Ishikawa (cell line): ENCODE measurements at regions not wholly inside any gene's neighbourhood (a gene's known extent, or its start where the extent isn't known, plus 50 kb on each side); places are given as distances from the start of the nearest gene placed in this dataset.
A peak's percentile ranks its signal among the peaks of the same experiment; 100 is the strongest.

Experiments used
- CEBPB ChIP-seq: IDR thresholded peaks from 2 replicates; pipeline ENCODE4 v1.6.1; 2012
- CREB1 ChIP-seq: IDR thresholded peaks from 2 replicates; pipeline ENCODE4 v1.6.1; 2012; ENCODE audit warnings: low read depth
- EGR1 ChIP-seq: IDR thresholded peaks from 2 replicates; pipeline ENCODE4 v1.6.1; 2012
- EP300 ChIP-seq: IDR thresholded peaks from 2 replicates; pipeline ENCODE4 v1.6.1; 2012; ENCODE audit warnings: borderline replicate concordance
- FOXM1 ChIP-seq: IDR thresholded peaks from 2 replicates; pipeline ENCODE4 v1.6.1; 2012; ENCODE audit warnings: low read depth, borderline replicate concordance
- MAX ChIP-seq: IDR thresholded peaks from 2 replicates; pipeline ENCODE4 v1.6.1; 2012
- NFIC ChIP-seq: IDR thresholded peaks from 2 replicates; pipeline ENCODE4 v1.6.1; 2012
- RAD21 ChIP-seq: IDR thresholded peaks from 2 replicates; pipeline ENCODE4 v1.6.1; 2012; ENCODE audit warnings: low read depth
- REST ChIP-seq: IDR thresholded peaks from 2 replicates; pipeline ENCODE4 v1.6.1; 2012; ENCODE audit warnings: low read depth, mild to moderate bottlenecking
- TAF1 ChIP-seq: IDR thresholded peaks from 2 replicates; pipeline ENCODE4 v1.6.1; 2012; ENCODE audit warnings: low read depth, mild to moderate bottlenecking
- TCF12 ChIP-seq: IDR thresholded peaks from 2 replicates; pipeline ENCODE4 v1.6.1; 2012; ENCODE audit warnings: low read depth
- TEAD4 ChIP-seq: IDR thresholded peaks from 2 replicates; pipeline ENCODE4 v1.6.1; 2012
- USF1 ChIP-seq: IDR thresholded peaks from 2 replicates; pipeline ENCODE4 v1.6.1; 2012
- YY1 ChIP-seq: IDR thresholded peaks from 2 replicates; pipeline ENCODE4 v1.6.1; 2012; ENCODE audit warnings: low read depth
- ZBTB7A ChIP-seq: IDR thresholded peaks from 2 replicates; pipeline ENCODE4 v1.6.1; 2012; ENCODE audit warnings: low read depth

- TF ChIP-seq TEAD4 = no peak
- TF ChIP-seq FOXM1 = no peak
- no peak for TF ChIP-seq EP300
- TF ChIP-seq NFIC = no peak
- no peak for TF ChIP-seq TAF1
- TF ChIP-seq CEBPB = no peak
- no peak for TF ChIP-seq ZBTB7A
- TF ChIP-seq TCF12 = no peak
- no peak for TF ChIP-seq EGR1
- TF ChIP-seq REST = no peak
- TF ChIP-seq USF1 = no peak
- no peak for TF ChIP-seq CREB1
- TF ChIP-seq YY1 = no peak
- no peak for TF ChIP-seq RAD21
- no peak for TF ChIP-seq MAX
Observed at GRCh38 chr12:31896514-31897039, 62.6 kb upstream of the RESF1 start.

GRCh38 chr12:31895449-31896150, 63.6 kb upstream of the RESF1 start:
- TF ChIP-seq YY1 (no peak), USF1 (no peak), TEAD4 (no peak), CREB1 (no peak), EP300 (no peak), EGR1 (no peak), REST (no peak), NFIC (no peak)

- TF ChIP-seq RAD21 (no peak), USF1 (no peak), TEAD4 (no peak), ZBTB7A (no peak), EGR1 (no peak), FOXM1 (no peak), TCF12 (no peak)
Observed at GRCh38 chr12:31890295-31891285, 68.6 kb upstream of the RESF1 start.

GRCh38 chr12:31887109-31887811, 72.0 kb upstream of the RESF1 start:
- peak; percentile 15; the same call in 1 of the 2 replicates for TF ChIP-seq CEBPB
- no peak for TF ChIP-seq MAX
- no peak for TF ChIP-seq EGR1
- peak; percentile 47; the same call in 1 of the 2 replicates for TF ChIP-seq TCF12

- TF ChIP-seq FOXM1 (no peak), MAX (no peak), NFIC (no peak), TCF12 (no peak), CREB1 (no peak)
Observed at GRCh38 chr12:31880340-31880739, 78.9 kb upstream of the RESF1 start.
